ENCODE measurements at regions not wholly inside any gene's neighbourhood (a gene's known extent, or its start where the extent isn't known, plus 50 kb on each side); places are given as distances from the start of the nearest gene placed in this dataset.

DNA sequence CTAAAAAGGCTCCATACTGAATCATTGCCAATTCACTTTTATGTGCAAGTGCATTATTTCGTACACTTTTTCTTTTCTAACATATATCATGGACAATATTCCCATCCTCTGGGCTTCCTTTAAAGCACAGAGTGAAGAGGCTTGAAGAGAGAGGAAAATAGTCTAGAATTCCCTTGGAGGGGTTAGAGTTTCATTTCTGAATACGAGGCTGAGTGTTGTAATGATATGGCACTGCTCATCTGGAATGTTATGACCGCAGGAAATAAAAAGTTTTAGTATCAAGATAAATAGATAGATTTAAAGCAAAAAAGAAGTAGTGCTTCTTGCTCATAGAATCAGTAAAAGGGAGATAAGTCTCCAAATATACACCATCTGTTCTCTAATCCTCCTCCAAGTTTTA, 412.3 kb upstream of the SLITRK1 start:
- TF ChIP-seq, protein P1, sequence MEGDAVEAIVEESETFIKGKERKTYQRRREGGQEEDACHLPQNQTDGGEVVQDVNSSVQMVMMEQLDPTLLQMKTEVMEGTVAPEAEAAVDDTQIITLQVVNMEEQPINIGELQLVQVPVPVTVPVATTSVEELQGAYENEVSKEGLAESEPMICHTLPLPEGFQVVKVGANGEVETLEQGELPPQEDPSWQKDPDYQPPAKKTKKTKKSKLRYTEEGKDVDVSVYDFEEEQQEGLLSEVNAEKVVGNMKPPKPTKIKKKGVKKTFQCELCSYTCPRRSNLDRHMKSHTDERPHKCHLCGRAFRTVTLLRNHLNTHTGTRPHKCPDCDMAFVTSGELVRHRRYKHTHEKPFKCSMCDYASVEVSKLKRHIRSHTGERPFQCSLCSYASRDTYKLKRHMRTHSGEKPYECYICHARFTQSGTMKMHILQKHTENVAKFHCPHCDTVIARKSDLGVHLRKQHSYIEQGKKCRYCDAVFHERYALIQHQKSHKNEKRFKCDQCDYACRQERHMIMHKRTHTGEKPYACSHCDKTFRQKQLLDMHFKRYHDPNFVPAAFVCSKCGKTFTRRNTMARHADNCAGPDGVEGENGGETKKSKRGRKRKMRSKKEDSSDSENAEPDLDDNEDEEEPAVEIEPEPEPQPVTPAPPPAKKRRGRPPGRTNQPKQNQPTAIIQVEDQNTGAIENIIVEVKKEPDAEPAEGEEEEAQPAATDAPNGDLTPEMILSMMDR (IDR thresholded peaks at IDR 0.05), result no peak
- TF ChIP-seq POLR2A (IDR thresholded peaks at IDR 0.05) (no peak), POLR2AphosphoS5 (IDR thresholded peaks at IDR 0.05) (no peak), EP300 (IDR thresholded peaks at IDR 0.05) (no peak)
- Histone ChIP-seq H3K27me3 (no peaks in the 10 kb centered on the region), H3K36me3 (no peaks in the 10 kb centered on the region), H3K27ac (no peak overlapping the region), H3K4me1 (no peaks in the 10 kb centered on the region), H3K4me3 (no peak overlapping the region), H3K9me3 (no peaks in the 10 kb centered on the region)
- DNase-seq (no peak), ATAC-seq (ENCODE audit: low FRiP score in 2 of 2) (no peak)
- WGBS, 2 donors, result 72 to 74% methylated on average over 3 of the region's 3 CpGs

DNA sequence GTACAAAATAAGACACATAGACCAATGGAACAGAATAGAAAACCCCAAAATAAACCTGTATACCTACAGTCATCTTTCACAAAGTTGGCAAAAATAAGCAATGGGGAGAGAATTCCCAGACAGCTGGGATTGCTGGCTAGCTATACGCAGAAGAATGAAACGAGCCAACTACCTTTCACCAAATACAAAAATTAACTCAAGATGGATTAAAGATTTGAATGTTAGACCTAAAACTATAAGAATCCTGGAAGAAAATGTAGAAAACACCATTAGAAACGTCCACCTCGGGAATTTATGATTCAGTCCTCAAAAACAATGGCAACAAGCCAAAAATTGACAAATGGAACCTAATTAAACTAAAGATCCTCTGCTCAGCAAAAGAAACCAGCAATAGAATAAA, 408.1 kb upstream of the SLITRK1 start:
- H3K27ac ChIP-seq, result no peak overlapping the region
- TF ChIP-seq POLR2A (IDR thresholded peaks at IDR 0.05) (no peak), EP300 (IDR thresholded peaks at IDR 0.05) (no peak), POLR2AphosphoS5 (IDR thresholded peaks at IDR 0.05) (no peak)
- TF ChIP-seq, protein P1 (IDR thresholded peaks at IDR 0.05), result no peak
- H3K4me3 ChIP-seq, result no peak overlapping the region
- no peaks in the 10 kb centered on the region for H3K9me3 ChIP-seq
- H3K4me1 ChIP-seq, result no peaks in the 10 kb centered on the region
- DNase-seq (no peak), ATAC-seq (ENCODE audit: low FRiP score in 2 of 2) (no peak)
- WGBS, 2 donors, result 63 to 76% methylated on average over 4 of the region's 4 CpGs
- H3K27me3 ChIP-seq, result no peaks in the 10 kb centered on the region
- no peaks in the 10 kb centered on the region for H3K36me3 ChIP-seq

DNA sequence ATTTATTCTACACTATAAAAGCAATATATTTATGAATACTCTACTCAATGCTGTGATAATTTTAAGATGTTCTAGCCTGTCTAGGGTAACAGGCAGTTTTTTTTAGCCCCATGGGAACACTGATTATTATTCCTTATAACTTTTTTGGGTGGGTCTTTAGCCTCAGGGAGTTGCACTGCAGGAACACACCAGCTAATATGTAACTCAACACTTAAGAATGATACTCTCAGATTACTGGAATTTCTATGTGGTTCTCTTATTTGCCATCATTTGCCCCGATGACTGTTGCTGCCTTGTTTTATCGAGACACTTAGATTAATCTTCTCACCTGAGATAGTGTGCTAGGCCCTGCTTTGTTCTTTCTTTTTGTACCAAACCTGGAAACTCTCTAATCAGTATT, 396.9 kb upstream of the SLITRK1 start:
- Histone ChIP-seq H3K36me3 (no peaks in the 10 kb centered on the region), H3K4me1 (no peaks in the 10 kb centered on the region), H3K27ac (no peak overlapping the region), H3K27me3 (no peaks in the 10 kb centered on the region), H3K4me3 (no peak overlapping the region), H3K9me3 (no peaks in the 10 kb centered on the region)
- ATAC-seq (ENCODE audit: low FRiP score in 2 of 2) (no peak), DNase-seq (no peak)
- WGBS, 2 donors, result 67 to 78% methylated on average over 2 of the region's 2 CpGs
- TF ChIP-seq, protein P1 (IDR thresholded peaks at IDR 0.05), result no peak
- TF ChIP-seq POLR2AphosphoS5 (IDR thresholded peaks at IDR 0.05) (no peak), POLR2A (IDR thresholded peaks at IDR 0.05) (no peak), EP300 (IDR thresholded peaks at IDR 0.05) (no peak)

DNA sequence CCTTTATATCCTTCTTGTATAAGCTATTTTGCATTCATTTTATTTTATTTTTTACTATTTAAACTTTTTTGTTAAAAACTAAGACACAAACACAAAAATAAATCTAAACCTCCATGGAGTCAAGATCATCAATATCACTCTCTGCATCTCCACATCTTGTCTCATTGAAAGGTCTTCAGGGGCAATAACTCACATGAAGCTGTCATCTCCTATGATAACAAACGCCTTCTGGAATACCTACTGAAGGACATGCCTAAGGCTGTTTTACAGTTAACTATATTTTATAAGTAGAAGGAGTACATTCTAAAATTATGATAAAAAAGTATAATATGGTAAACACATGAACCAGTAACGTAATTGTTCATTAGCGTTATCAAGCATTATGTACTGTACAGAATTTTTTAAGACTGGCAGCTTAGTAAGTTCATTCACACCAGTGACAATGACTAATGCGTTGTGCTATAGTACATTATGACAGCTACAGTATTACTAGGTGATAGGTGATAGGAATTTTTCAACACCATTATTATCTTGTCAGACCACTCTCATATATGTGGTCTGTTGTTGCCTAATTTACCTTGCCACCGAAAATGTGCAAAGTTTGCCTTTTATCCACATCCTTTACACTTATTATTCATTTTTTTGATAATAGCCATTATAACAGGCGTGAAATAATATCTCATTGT, 390.7 kb upstream of the SLITRK1 start:
- Histone ChIP-seq H3K4me1 (no peaks in the 10 kb centered on the region), H3K9me3 (no peaks in the 10 kb centered on the region)

More for the DNA sequence above, 390.7 kb upstream of the SLITRK1 start:
- DNase-seq (no peak), ATAC-seq (ENCODE audit: low FRiP score in 2 of 2) (no peak)
- no peak overlapping the region for H3K4me3 ChIP-seq
- 81 to 83% methylated on average over 6 of the region's 6 CpGs for WGBS, 2 donors
- TF ChIP-seq EP300 (IDR thresholded peaks at IDR 0.05) (no peak), POLR2AphosphoS5 (IDR thresholded peaks at IDR 0.05) (no peak), POLR2A (IDR thresholded peaks at IDR 0.05) (no peak)
- TF ChIP-seq, protein P1 (IDR thresholded peaks at IDR 0.05), result no peak
- no peaks in the 10 kb centered on the region for H3K27me3 ChIP-seq
- H3K27ac ChIP-seq, result no peak overlapping the region
- no peaks in the 10 kb centered on the region for H3K36me3 ChIP-seq

Data from upper lobe of left lung (tissue), 6 donors.